Sigmoid colon (tissue), 6 donors: ENCODE measurements at regions not wholly inside any gene's neighbourhood (a gene's known extent, or its start where the extent isn't known, plus 50 kb on each side); places are given as distances from the start of the nearest gene placed in this dataset.
"Not testable (repeated sequence)": the region's sequence is repeated elsewhere in the genome, so short reads cannot be mapped to it uniquely, and the experiment has no call there.

Source experiments
- DNase-seq: peaks from one replicate; pipeline ENCODE4 v3.0.0-alpha.2; 2019
- H3K27ac ChIP-seq, 4 donors: fragments of 200-600 bp; sonication (generic); one replicate each; pipeline ENCODE4 v1.5.1; 2016 to 2019; ENCODE audit warnings: mild to moderate bottlenecking in 1 of 4
- H3K27me3 ChIP-seq, 3 donors: fragments of 200-600 bp; sonication (generic); one replicate each; pipeline ENCODE4 v1.5.1; 2019; ENCODE audit warnings: mild to moderate bottlenecking in 1 of 3
- H3K36me3 ChIP-seq, 4 donors: fragments of 200-600 bp; sonication (generic); one replicate each; pipeline ENCODE4 v1.5.1; 2016 to 2019
- H3K4me1 ChIP-seq, 4 donors: fragments of 200-600 bp; sonication (generic); one replicate each; pipeline ENCODE4 v1.5.1; 2017 to 2019
- H3K4me3 ChIP-seq, 4 donors: fragments of 200-600 bp; sonication (generic); one replicate each; pipeline ENCODE4 v1.5.1; 2017 to 2019; ENCODE audit warnings: mild to moderate bottlenecking in 2 of 4, moderate library complexity in 1 of 4
- H3K9me3 ChIP-seq, 4 donors: fragments of 200-600 bp in 3 of 4; sonication (generic) in 3 of 4; one replicate each; pipeline versions ENCODE4 v1.5.1 to v1.6.1; 2013 to 2019
- CTCF ChIP-seq, 4 experiments: fragments of 450-650 bp in 3 of 4; fragments of 200-600 bp in 1 of 4; IDR thresholded peaks; one replicate each; pipeline ENCODE4 v1.5.1; 2016 to 2019; ENCODE audit warnings: antibody characterized with exemption in 4 of 4, mild to moderate bottlenecking in 3 of 4, moderate library complexity in 2 of 4
- EP300 ChIP-seq, 4 donors: sonication (generic); formaldehyde crosslinking; IDR thresholded peaks; one replicate each; pipeline ENCODE4 v1.6.1; 2017; ENCODE audit warnings: antibody characterized with exemption in 4 of 4
- POLR2A ChIP-seq, 2 donors: fragments of 450-650 bp; IDR thresholded peaks; one replicate each; pipeline ENCODE4 v1.6.1; 2016; ENCODE audit warnings: antibody characterized with exemption in 2 of 2, mild to moderate bottlenecking in 2 of 2, moderate library complexity in 2 of 2
- POLR2AphosphoS5 ChIP-seq, 4 donors: sonication (generic); formaldehyde crosslinking; IDR thresholded peaks; one replicate each; pipeline ENCODE4 v1.6.1; 2017; ENCODE audit warnings: antibody characterized with exemption in 4 of 4
- WGBS, 2 donors: extraction: QIAGEN DNeasy Blood & Tissue Kit; methylation state at CpG; one replicate each; pipeline ENCODE4 v1.1.7; 2013; 5-methylcytosine and 5-hydroxymethylcytosine counted together
- intact Hi-C: fragments of 100-400 bp; cut with DNase I; formaldehyde crosslinking; loops from one replicate; pipeline ENCODE4 v1.15.1; 2023
- donor health status: healthy with polysubstance abuse.
- donor health status: healthy.

GRCh38 chr13:80161896-80162295 lies 179.0 kb downstream of the SPRY2 start:
- H3K4me1 ChIP-seq = no peaks in the 10 kb centered on the region
- H3K27ac ChIP-seq = no peak overlapping the region
- H3K9me3 ChIP-seq = no peaks in the 10 kb centered on the region
- 91 to 95% methylated on average over 5 of the region's 5 CpGs for WGBS, 2 donors
- no peak for TF ChIP-seq POLR2A (IDR thresholded peaks at IDR 0.05)
- TF ChIP-seq POLR2AphosphoS5 (IDR thresholded peaks at IDR 0.05) = no peak
- no peak for TF ChIP-seq EP300 (IDR thresholded peaks at IDR 0.05)
- no peak for TF ChIP-seq CTCF (IDR thresholded peaks at IDR 0.05)
- intact Hi-C loops = no loop called here
- H3K27me3 ChIP-seq = no peaks in the 10 kb centered on the region
- no peak overlapping the region for H3K4me3 ChIP-seq
- no peak for DNase-seq
- no peaks in the 10 kb centered on the region for H3K36me3 ChIP-seq

GRCh38 chr13:80161219-80161618 lies 179.7 kb downstream of the SPRY2 start:
- no peaks in the 10 kb centered on the region for H3K9me3 ChIP-seq
- intact Hi-C loops = no loop called here
- no peaks in the 10 kb centered on the region for H3K4me1 ChIP-seq
- DNase-seq = no peak
- no peak for TF ChIP-seq POLR2AphosphoS5 (IDR thresholded peaks at IDR 0.05)
- no peak for TF ChIP-seq CTCF (IDR thresholded peaks at IDR 0.05)
- no peak for TF ChIP-seq EP300 (IDR thresholded peaks at IDR 0.05)
- no peak for TF ChIP-seq POLR2A (IDR thresholded peaks at IDR 0.05)
- no peaks in the 10 kb centered on the region for H3K36me3 ChIP-seq
- H3K4me3 ChIP-seq = no peak overlapping the region
- H3K27me3 ChIP-seq = no peaks in the 10 kb centered on the region
- H3K27ac ChIP-seq = no peak overlapping the region
- WGBS, 2 donors = 74 to 90% methylated on average over 2 of the region's 2 CpGs

- no peaks in the 10 kb centered on the region for H3K9me3 ChIP-seq
- H3K4me1 ChIP-seq = no peaks in the 10 kb centered on the region
- H3K36me3 ChIP-seq = no peaks in the 10 kb centered on the region
- DNase-seq = no peak
- intact Hi-C loops = no loop called here
- TF ChIP-seq POLR2AphosphoS5 (IDR thresholded peaks at IDR 0.05) = no peak
- no peak for TF ChIP-seq POLR2A (IDR thresholded peaks at IDR 0.05)
- TF ChIP-seq EP300 (IDR thresholded peaks at IDR 0.05) = no peak
- H3K4me3 ChIP-seq = no peak overlapping the region
- no peak overlapping the region for H3K27ac ChIP-seq
- no peaks in the 10 kb centered on the region for H3K27me3 ChIP-seq
Measured at GRCh38 chr13:80160110-80160509, 180.8 kb downstream of the SPRY2 start.

GRCh38 chr13:80157261-80157932 lies 183.5 kb downstream of the SPRY2 start:
- Histone ChIP-seq H3K36me3 (no peaks in the 10 kb centered on the region), H3K9me3 (no peaks in the 10 kb centered on the region), H3K27me3 (no peaks in the 10 kb centered on the region), H3K4me3 (no peak overlapping the region), H3K27ac (no peak overlapping the region), H3K4me1 (no peaks in the 10 kb centered on the region)
- DNase-seq = no peak
- TF ChIP-seq POLR2AphosphoS5 (IDR thresholded peaks at IDR 0.05) (no peak), EP300 (IDR thresholded peaks at IDR 0.05) (no peak), CTCF (IDR thresholded peaks at IDR 0.05) (no peak), POLR2A (IDR thresholded peaks at IDR 0.05) (no peak)
- intact Hi-C loops = no loop called here
- 67 to 81% methylated on average over 3 of the region's 3 CpGs for WGBS, 2 donors

GRCh38 chr13:80152142-80152541 lies 188.8 kb downstream of the SPRY2 start:
- DNase-seq, H3K4me3 ChIP-seq, intact Hi-C loops, H3K9me3 ChIP-seq, H3K27ac ChIP-seq, H3K36me3 ChIP-seq, H3K4me1 ChIP-seq, H3K27me3 ChIP-seq: not testable (repeated sequence)
- WGBS, 2 donors = 93 to 97% methylated on average over 16 of the region's 16 CpGs

GRCh38 chr13:80151016-80151415 lies 189.9 kb downstream of the SPRY2 start:
- intact Hi-C loops = no loop called here
- no peak for TF ChIP-seq EP300 (IDR thresholded peaks at IDR 0.05)
- TF ChIP-seq CTCF (IDR thresholded peaks at IDR 0.05) = no peak
- TF ChIP-seq POLR2AphosphoS5 (IDR thresholded peaks at IDR 0.05) = no peak
- TF ChIP-seq POLR2A (IDR thresholded peaks at IDR 0.05) = no peak
- H3K27ac ChIP-seq = no peak overlapping the region
- no peak for DNase-seq
- no peak overlapping the region for H3K4me3 ChIP-seq
- no peaks in the 10 kb centered on the region for H3K9me3 ChIP-seq
- no peaks in the 10 kb centered on the region for H3K4me1 ChIP-seq
- H3K36me3 ChIP-seq = no peaks in the 10 kb centered on the region
- H3K27me3 ChIP-seq = no peaks in the 10 kb centered on the region
